HG03521 (cell line): ENCODE measurements at regions not wholly inside any gene's neighbourhood (a gene's known extent, or its start where the extent isn't known, plus 50 kb on each side); places are given as distances from the start of the nearest gene placed in this dataset.
"Not testable (repeated sequence)": the region's sequence is repeated elsewhere in the genome, so short reads cannot be mapped to it uniquely, and the experiment has no call there.

ENCODE experiments used
- ATAC-seq: cut with Tn5 transposase; IDR thresholded peaks from one replicate; pipeline ENCODE4 v1.9.1; 2021; ENCODE audit warnings: mild to moderate bottlenecking, moderate library complexity; ENCODE audit not compliant: unreplicated experiment

DNA sequence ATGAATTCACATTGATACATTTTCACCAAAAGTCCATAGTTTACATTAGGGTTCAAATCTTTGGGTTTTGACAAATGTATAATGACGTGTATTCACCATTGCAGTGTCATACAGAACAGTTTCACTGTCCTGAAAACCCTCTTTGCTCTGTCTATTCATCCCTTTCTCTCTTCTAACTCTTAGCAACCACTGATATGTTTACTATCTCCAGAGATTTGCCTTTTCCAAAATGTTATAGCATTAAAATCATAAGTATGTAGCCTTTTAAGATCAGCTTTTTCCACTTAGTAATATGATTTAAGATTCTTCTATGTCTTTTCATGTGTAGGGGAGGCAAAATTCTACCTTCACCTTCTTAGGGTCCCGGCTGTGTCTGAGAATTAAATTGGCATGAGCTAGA lies 203.8 kb downstream of the TPRG1 start:
- no peak for ATAC-seq

DNA sequence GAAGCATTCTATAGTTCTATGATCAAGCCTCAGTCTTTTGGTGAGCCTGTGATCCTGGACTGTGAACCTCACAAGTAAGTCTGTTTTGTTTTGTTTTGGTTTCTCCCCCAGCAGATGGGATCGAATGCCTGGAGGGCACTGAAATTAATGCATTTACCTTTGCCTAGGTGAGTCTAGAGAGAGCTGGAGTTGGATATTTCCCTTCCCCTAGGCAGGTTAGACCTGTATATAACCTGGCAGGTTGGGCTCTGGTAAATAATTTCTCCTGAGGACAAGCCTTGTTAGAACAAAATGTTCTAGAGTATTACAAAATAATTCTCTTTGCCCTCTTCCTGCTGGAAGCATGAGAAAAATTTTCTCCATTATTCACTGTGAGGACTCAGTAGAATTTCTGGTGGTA lies 211.9 kb downstream of the TPRG1 start:
- ATAC-seq: no peak

DNA sequence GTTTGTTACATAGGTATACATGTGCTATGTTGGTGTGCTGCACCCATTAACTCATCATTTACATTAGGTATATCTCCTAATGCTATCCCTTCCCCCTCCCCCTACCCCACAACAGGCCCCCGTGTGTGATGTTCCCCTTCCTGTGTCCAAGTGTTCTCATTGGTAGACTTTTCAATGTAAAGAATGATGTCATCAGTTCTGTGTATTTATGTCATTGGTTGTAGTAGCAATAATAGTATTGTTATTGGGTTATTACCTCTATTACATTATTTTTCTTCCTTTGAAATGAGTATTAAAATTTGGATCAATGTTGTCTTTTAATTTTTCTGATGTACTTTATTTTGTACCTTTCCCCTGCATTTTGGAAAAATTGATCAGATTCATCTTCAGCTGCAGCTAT lies 214.1 kb downstream of the TPRG1 start:
- not testable (repeated sequence) for ATAC-seq

DNA sequence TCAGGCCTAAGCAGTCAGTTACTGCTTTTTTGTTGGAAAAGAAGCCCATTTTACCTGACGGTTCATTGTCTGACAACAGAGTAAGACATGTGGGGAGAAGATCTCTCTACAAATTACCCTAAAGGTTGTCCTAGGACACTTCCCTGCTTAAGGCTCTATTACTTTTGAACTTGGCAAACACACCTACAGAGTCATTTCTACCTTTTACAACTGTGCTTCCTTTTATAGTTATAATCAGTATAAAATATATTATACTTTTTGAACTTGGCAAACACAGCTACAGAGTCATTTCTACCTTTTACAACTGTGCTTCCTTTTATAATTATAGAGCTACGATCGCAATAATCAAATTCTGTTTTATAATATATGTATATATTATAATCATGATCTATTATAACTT lies 215.0 kb downstream of the TPRG1 start:
- ATAC-seq: no peak

DNA sequence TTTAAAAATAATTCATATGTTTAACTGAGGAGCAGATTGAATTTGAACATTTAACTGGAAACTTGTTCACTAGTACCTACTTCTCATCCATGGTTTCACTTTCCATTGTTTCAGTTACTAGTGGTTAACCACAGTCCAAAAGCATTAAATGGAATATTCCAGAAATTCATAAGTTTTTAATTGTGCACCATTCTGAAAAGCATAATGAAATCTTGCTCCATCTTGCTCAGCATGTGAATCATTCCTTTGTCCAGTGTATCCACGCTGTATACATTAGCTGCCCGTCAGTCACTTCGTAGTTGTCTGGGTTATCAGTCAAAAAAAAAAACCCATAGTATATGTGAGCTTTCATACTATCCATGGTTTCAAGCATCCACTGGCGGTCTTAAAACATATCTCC lies 217.6 kb downstream of the TPRG1 start:
- no peak for ATAC-seq

DNA sequence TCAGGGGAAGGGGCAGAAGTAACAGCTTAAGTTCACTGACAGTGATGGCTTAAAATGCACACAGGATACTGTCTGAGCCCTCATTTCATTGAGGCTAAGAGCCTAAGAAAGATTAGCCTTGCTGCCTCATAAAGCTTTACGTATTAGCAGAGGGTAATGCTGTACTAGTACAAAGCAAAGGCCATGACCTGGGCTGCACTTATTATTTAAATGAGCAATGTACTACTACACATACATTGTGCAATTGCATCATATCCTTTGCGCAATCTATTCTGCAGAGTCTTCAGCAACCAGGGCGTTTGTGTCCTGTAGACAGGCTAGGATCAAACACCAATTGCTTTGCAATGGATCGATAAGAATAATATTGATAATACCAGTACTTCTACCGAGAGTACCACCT lies 221.8 kb downstream of the TPRG1 start:
- ATAC-seq: no peak

DNA sequence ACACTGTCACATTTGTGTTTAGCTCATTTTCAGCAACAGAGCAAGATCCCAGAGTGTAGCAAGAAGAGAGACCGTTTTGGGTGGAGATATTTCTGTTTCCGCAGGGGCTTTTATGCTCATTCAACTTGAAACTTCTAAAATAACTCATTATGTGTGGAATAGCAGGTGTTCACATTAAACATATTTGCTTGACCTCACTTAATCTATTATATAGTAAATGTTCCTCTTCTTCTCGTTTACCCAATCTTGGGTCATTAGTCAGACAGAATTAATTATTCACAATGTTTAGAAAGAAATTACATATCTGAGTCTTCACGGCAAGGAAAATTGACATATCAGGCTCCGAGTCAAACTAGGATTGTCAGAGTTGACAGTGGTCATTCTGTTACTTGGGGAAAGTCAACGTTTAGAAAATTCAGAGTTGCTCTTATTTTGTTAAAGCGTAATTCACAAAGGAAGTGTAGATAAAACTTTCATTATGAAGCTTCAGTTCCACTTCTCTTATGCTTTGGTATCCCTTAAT lies 222.9 kb downstream of the TPRG1 start:
- ATAC-seq: peak; percentile 66

DNA sequence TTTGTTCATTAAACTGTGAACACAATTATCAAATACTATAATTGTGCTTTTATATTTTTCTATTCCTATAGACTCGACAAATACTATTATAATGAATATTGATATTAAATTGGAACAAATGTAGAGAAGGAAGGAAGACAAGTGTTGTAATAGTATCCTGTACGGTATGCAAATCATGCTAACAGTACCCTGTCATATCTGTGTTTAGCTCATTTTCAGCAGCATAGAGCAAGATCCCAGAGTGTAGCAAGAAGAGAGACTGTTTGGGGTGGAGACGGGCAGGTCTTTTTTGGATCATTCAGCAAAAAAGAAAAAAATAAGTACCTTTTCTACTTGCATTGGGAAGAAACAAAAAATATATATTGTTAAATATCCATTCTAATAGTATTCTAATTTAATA lies 224.1 kb downstream of the TPRG1 start:
- ATAC-seq: no peak

DNA sequence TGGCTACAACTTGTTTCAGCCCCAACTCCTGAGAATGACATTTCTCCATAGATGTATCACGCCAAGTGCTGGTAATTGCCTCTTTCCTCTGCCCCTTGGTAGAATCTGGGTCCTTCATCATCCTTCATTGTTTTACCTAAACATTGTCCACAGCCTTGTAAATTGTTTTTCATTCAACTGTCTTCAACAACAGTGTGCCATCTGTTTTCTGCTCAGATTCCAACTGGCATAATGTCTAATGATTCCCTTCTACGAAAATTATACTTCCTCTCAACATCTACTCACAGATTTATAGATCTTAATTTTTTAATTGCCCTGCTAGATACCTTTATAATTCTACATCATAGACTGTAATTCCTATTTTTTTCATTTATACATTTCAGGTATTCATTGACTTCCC lies 226.9 kb downstream of the TPRG1 start:
- no peak for ATAC-seq

DNA sequence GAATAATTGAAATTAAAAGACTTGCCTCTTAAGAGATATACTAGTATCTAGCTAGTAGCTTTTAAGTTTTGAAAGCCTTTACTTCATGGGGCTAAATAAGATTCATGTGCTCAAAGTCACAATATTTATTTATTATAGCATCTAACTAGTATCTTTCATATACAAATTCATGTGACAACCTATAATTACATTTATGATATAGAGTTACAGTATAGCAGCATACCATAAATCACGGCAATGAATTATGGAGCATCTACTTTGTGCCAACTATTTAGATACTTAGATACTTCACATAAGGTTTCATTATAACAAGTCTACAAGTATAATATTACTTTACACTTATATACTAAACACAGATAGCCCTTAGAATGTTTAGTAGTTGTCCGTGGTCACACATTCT lies 229.4 kb downstream of the TPRG1 start:
- ATAC-seq: no peak

DNA sequence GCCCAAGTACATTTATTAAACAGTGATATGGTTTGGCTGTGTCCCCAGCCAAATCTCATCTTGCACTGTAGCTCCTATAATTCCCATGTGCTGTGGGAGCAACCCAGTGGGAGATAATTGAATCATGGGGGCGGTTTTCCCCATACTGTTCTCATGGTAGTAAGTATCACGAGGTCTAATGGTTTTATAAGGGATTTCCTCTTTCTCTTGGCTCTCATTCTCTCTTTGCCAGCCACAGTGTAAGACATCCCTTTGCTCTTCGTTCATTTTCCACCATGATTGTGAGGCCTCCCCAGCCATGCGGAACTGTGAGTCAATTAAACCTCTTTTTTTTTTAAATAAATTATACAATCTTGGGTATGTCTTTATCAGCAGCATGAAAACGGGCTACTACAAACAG lies 228.0 kb upstream of the TP63 start:
- no peak for ATAC-seq

DNA sequence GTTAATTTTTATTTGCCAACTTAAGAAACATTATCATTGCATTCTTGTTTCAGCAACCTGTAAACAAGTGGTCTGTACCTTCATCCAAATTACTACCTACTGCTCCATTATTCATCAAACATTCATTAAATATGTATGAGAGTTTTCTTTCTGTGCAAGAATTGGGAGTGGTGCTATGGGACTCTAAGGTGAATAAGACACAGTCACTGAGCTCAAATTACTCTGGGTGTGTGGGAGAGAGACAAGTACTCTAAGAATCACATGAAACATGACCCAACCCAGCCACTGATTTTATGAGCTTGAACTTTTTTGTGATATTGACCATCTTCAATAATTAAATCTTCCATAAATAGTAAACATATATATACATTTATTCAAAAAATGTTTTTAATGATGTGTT lies 227.2 kb upstream of the TP63 start:
- no peak for ATAC-seq

DNA sequence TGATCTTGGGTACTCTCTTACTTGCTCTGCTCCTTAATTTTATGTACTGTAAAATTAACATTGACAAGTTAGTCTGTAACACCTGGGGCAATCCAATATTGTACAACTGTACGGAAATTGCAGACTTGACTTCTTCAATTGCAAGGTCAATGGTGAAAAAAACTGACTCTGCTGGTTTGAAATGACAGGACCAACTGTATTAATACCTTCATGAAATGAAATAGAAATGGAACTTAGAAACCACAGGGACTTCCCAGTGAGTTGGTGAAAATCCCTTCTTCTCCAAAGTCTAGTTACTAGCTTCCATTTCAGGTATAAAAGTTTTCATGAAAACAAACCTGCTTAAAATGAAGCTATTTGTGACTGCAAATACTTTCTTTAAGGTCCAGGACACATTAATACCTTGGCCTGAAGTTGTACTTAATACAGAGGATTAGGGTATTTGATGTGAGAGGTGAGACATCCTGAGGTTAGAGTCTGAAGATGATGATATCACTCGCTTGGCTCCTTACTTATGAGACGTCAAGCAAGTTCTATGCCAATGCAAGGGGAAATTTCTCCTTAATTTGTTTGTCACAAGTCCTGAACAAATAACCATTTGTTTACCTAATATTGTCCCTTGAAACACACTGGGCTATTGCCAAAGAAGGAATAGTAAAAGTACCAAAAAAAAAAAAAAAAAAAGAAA lies 226.2 kb upstream of the TP63 start:
- ATAC-seq: no peak

DNA sequence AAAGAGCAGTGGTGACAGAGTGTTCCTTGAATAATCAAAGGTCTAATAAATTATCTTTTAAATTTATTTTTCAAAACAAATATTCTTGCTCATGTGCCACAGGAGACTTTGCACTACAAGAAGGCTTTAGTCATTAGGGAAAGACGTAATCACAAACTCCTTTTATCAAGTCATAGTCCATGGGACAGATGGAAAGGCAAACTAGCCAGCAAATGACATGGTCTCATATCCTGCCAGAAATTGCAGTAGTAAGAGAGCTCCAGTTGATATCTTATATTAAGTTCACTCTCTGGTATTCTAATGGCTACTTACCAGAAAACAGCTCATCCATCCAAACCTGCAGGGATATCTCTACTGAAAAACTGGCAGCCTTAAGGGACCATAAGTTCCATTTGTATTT lies 225.0 kb upstream of the TP63 start:
- no peak for ATAC-seq

DNA sequence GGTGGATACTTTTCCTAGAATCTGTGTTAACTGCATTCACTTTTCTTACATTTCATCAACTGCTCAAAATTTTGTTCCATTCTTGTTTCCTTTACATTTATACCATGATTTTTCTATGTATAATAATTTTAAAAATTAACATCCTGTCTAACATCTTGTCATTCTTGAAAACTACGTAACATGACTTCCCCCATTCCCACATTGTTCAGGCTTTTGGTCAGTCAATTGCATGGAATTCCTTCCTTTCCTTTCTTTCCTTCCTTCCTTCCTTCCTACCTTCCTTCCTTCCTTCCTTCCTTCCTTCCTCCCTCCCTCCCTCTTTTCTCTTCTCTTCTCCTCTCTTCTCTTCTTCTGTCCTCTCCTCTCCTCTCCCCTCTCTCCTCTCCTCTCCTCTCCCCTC lies 220.7 kb upstream of the TP63 start:
- no peak for ATAC-seq

DNA sequence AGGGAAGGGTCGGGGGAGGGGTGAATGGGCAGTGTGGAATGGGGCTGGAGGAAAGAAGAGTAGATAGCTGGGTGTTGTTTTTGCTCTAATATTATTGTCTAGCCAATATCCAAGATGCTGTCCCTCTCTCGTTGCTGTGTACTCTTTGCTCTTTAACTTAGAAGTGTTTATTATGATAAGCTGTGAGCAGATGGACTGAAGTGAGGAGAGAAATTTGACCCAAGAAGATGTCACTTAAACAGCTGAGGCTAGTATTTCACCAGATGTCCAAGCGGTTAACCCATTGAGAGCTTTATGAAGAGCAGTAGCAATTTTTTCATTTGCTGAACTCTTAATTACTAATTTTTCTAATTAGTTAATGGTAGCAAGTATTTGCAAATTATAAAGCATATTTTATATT lies 212.2 kb upstream of the TP63 start:
- no peak for ATAC-seq

DNA sequence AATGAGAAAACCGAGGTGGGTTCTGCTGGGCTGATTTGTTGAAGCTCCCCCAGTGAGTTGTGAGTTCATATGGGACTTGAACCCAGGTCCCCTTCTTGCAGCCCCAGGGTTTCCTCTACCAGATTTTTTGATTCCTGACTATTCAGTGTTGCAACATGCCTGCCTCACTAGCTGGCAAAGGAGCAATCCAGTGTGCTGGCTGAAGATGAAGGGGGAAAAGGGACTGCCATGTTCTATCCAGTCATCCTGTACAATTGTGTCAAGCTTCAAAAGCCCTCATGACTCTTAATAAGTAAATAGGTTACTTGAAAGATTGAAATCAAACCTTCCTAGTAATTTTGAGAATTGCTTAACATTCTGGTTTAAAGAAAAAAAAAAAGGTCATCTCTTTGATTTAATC lies 211.5 kb upstream of the TP63 start:
- no peak for ATAC-seq

DNA sequence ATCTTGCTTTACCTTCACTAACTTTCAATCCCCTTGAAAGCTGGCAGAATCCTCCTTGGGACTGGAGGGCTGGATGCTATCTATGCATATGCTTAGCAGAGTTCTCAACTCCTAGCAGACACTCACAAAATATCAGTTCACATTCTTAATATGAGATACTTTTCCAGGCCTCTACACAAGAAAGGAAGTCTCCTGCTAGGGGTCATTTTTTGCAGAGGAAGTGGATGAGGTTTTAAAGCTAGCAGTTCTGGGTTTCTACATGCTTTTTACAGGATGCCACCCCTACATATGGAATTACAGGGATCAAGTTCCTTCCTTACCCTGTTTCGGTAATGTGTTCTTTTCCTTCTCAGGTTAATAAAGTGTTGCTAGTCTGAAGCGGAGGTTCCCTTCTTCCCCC lies 206.3 kb upstream of the TP63 start:
- ATAC-seq: no peak

DNA sequence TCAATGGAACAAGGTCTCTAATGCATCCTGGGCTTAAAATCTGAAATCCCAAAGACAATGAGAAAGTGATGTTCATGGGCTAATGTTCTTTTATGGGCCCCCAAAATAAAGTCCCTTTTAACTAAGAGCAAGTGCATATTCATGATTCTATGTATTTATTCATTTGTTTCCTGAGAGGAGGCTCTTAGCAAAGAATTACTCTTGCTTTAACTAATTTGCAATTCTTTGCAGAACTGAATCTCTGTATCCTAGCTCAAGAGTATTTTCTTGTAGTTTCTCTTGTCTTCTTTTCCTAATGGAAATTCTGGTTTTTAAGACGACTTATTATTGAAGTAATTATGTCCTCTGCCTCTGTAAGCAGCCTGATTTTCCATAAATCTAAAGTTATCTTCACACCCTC lies 202.2 kb upstream of the TP63 start:
- no peak for ATAC-seq

DNA sequence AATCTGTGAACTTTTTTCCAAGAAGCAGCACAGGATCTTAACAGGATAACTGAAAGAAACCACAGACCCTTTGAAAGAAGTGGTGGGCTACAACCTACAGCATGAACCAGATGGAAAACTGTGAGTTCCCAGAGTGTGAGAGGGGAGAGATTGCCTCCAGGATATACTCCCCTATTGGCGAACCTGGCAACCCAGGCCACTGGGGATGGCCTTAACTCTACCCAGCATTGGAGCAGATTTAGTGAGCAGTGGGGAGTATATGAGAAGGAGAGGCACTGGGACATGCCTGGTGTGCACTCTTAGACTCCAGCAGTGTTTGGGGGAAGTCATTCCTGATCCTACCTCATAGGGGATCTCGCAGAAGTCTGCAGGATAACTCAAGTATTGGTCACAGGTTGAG lies 201.0 kb upstream of the TP63 start:
- no peak for ATAC-seq

DNA sequence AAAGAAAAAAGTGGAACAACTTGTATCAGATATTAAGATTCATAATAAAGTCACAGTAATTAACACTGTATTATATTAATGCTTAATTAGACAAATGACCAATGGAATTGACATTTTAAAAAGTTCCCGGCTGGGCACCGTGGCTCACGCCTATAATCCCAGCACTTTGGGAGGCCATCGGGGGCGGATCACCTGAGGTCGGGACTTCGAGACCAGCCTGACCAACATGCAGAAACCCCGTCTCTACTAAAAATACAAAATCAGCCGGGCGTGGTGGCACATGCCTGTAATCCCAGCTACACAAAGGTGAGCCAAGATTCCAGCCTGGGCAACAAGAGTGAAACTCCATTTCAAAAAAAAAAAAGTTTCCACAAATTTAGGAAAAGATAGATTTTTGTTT lies 188.9 kb upstream of the TP63 start:
- not testable (repeated sequence) for ATAC-seq

DNA sequence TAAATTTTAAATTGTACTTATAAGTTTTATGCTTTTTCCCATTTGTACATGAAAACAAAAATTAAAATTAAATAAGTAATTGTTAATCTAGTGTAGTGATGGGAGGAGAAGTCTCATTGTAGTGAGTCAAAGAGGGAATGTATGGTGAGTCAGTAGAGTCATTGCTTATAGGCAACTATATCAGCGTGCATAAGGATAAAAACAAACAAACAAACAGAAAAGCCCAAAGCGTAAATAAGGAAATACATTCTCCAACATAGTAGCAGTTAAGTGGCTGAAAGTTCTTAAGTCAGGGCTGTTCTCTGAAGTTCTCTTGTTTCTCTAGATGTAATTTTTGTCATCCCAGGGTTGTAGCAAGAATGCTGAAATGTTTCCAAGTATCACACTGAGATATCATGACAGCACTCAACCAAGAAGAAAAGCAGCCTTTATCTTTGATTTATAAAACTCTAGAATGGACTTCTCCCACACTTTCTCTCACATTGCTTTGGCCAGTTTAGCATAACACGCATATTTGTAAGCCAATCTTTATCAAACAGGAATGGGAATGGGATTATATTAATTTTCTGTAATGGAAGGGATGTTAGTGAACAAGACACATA lies 184.1 kb upstream of the TP63 start:
- ATAC-seq: no peak

DNA sequence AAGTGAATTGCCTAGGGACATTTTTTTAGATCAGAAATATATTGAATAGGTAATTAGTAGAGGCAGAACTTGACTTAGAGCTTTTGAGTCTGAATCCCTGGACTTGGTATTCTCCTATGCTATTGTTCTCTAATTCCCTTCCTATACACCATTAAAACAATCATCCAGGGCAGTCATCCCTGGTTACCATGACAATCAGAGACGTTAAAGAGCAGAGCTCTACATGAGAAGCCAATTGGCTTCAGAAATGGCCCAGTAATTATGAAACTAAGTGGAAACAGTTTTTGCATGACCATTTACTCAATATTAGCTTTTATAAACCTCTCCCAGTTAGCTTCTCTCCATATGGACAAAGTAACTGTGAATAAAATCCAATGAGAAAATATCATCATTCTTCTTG lies 182.1 kb upstream of the TP63 start:
- no peak for ATAC-seq
